Right lung (tissue), 2 donors: ENCODE measurements at regions not wholly inside any gene's neighbourhood (a gene's known extent, or its start where the extent isn't known, plus 50 kb on each side); places are given as distances from the start of the nearest gene placed in this dataset.

ENCODE experiments used
- DNase-seq, 2 donors: peaks; one replicate each; pipeline ENCODE4 v3.0.0-alpha.2; 2013

DNA sequence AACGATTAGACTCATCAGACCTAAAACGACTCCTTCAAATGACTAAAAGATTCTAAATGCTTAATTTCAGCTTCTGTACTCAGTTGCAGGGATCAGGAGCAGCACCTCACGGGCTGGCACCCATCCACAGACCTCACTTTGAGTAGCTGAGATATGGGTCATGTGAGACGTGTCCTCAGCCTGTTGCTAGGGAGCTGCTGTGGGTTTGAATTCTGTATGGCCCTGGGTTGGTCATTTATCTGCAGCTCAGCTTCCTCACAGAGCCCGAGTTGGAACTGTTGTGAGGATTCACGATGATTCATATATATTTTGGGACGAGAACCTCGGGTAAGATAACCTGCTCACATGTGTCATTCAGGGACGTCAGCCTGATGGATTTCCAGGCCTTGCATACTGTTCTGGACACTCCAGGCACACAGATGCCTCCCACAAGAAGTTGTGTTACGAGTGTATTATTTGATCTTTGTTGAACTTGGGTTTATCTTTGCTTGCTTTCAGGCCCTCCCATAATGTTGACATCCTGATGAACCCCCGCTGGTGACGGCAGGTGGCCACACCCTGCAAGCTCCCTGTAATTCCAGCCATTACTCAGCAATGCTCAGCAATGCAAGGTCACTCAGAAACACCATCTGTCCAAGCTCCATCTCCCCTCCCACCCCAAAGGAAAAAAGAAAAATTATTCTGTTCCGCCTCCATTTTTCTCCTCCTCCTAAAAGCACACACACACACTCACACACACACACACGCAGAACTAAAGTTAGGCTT is 137.6 kb downstream of the RBFOX3 start:
- no peak for DNase-seq

DNA sequence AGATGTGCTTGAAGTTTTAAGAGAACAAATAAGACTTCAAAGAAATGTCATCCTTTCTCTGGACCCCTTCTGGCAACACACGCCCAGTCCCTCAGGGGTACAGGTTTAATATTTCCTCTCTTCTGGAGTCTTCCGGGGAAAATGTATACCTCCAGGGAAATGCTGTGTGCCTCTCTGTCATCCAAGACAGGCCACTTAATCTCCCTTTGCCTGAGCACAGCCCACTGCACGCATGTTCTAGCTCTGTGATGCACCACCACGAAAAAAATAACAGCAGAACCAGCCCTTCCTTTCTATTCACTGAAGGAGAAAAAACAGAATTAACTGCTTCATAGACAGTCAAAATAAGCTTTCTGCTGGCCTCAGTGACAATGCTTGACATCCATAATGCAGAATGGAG is 140.1 kb downstream of the RBFOX3 start:
- no peak for DNase-seq

DNA sequence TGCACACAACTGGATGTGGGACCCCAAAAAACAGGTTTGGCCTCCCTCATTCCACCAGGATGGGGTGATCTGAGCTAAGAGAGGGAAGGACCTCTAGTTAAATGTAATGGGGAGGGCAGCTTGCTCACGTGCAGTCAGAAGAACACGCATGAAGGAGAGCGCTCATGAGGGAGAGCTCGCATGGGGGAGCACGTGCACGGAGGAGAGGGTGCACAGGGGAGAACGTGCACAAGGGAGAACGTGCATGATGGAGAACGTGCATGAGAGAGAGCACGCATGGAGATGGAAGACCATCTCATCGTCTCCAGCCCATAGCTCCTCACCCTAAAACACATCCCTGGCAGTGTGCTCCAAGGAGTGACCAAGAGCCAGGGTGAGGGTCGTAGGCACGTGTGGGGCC is 141.2 kb downstream of the RBFOX3 start:
- no peak for DNase-seq

DNA sequence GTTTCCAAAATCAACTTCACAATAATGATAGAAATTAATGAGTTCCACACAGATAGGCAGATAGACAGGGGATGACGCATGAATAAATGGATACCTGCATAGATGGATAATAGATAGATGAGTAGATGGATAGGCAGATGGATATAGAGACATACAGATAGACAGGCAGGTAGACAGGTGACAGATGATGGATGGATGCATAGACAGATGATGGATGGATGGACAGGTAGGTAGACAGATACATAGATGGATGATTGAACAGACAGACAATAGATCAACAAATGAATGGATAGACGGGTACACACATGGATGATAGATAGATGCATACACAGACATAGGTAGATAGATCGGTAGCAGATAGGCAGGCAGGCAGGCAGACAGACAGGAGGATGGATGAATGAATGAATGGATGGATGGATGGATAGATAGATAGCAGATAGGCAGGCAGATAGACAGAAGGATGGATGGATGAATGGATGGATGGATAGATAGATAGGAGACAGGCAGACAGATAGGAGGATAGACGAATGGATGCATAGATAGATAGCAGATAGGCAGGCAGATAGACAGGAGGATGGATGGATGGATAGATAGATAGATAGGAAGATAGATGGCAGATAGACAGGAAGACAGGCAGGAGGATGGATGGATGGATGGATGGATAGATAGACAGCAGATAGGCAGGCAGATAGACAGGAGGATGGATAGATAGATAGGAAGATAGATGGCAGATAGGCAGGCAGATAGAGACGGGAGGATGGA is 142.5 kb downstream of the RBFOX3 start:
- no peak for DNase-seq

DNA sequence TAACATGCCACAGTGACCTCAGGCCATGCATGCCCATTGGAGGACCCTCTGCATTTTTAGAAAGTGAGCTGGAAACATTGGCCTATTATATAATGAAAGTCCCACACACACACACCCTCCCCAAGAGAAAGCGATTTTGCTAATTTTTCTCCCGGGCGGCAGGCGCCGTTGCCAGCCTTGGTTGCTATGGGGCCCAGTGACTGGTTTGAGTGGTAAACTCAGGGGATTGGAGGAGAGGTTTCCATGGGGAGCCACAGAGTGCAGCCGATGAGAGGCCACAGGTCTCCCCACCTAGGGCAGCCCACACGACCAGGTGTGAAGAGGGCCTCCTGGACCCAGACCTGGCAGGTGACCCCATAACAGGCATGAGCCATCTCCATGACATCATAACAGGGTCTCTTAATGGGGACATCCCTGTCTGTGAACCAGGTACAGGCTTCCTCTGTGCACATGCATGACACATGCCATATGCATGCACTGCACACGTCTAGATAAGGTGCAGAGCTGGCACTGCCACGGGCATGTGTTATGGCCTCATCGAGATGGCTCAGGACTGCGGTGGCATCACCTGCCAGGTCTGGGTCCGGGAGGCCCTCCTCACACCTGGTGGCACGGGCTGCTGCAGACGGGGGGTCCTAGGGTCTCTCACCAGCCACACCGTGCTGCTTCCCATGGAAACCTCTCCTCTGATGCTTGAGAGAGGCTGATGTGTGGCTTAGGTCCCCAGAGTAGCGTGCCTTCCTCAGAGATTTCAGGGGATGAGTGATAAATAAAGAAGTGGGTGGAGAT is 144.1 kb downstream of the RBFOX3 start:
- DNase-seq, result no peak

DNA sequence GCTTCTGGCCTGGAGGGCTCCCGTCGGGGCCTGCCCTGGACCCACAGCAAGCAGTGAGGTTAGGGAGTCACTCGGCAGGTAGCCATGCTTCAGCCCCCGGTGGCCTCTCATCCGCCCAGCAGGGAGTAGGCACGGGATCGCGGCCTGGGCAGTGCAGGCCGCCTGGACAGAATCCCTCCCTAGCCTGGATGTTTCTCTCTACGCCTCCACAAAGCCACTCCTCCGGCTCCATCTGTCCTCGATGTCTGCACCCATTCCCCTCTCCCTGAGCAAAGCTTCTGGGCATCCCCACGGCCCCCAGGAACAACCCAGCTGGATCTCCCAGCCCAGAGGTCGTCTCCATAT is 145.2 kb downstream of the RBFOX3 start:
- DNase-seq, result no peak

DNA sequence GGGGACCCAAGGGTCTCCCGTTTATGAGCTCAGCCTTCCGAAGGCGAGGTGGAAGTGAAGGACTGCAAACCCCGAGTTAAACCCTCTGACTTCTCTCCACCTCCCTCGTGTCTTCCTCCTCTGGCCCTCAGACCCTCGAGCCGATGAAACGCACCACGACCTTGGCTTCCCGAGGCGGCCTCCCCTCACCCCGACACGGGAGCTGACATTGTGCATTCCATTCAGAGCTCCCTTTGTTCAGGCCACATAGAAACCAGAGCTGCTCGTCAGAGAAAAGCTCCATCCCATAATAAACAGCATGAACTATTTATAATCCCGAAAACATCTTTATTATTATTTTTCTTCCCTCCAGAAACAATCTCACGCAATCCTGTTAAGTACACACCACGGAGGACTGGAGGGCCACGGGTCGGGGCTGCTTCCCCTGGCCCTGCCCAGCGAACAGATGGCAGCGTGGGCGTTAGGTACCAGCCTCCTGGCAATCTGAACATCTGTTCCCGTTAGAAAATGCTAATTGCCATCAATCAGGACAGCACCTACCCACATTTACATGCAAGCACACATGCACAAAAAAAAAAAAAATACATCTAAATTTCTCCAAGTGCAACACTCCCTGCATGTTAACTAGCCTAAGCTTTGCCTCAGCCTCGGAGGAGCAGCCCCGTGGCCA is 145.7 kb downstream of the RBFOX3 start:
- no peak for DNase-seq

DNA sequence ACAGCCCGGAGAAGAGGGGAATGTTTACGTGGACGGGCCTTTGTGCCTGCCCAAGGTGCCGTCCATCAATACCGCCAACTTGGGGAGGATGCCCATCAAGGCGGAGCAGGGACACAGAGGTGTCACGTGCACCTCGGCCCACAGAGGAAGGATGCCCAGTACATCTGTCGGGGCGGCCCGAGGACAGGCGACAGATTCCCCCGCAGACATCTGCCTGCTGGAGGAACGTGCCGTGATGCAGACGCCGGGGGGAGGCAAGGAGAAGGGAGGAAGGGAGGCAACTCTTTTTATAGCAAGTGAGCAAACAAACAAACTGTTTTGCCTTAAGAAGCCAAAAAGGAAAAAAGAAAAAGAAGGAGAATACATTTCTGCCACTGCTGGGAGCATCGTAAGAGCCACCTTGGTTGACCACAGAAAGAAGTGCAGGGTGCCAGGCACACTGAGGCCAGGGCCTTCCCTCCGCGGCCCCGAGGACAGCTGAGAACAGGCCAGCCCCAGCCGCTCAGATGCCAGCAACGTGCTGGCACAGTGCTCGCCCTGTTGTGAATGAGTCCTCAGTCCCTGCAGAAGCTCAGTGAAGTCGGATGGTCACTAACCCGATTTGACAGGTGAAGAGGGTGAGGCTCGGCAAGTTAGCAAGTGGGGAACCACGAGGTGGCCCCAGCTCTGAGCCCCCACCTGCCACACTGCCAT is 146.4 kb downstream of the RBFOX3 start:
- DNase-seq, result no peak

DNA sequence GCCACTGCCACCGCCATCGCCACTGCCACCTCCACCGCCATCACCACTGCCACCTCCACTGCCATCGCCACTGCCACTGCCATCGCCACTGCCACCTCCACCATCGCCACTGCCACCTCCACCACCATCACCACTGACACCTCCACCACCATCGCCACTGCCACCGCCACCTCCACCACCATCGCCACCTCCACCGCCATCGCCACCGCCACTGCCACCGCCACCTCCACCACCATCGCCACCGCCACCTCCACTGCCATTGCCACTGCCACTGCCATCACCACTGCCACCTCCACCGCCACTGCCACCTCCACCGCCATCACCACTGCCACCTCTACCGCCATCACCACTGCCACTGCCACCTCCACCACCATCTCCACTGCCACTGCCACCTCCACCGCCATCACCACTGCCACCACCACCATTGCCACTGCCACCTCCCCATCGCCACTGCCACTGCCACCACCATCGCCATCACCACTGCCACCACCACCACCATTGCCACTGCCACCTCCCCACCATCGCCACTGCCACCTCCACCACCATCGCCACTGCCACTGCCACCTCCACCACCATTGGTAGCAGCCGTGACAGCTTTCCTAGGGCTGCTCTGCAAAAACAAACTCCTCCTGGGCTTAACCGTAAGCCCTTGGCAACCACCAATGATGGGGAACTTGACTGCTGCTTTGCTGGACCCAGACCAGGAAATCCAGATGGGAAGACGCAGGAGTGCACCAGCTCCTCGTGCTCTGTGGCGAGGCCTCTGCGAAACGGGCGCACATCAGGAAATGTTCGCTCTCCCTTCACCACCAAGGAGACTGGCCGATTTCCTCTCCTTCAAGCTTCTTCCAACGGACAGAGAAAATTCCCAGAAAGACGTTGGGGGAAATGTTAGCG is 147.2 kb downstream of the RBFOX3 start:
- no peak for DNase-seq

DNA sequence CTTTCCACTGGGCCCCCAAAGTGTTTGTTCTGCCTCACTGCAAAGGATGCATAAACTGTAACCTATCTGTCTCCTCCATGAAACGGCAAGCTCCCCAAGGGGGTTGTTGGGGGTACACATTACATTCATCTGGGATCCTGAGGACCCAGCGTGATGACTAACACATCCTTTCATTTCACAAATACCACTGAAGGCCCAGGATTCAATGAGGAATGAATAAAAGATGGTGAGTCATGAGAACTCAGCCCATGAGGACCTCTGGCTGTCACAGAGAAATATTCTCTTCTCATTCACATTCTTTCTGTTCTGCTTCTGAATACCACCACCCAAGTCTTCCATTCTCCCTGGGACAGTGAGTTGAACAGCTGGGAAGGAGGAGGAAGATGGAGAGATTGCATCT is 149.8 kb downstream of the RBFOX3 start:
- no peak for DNase-seq

DNA sequence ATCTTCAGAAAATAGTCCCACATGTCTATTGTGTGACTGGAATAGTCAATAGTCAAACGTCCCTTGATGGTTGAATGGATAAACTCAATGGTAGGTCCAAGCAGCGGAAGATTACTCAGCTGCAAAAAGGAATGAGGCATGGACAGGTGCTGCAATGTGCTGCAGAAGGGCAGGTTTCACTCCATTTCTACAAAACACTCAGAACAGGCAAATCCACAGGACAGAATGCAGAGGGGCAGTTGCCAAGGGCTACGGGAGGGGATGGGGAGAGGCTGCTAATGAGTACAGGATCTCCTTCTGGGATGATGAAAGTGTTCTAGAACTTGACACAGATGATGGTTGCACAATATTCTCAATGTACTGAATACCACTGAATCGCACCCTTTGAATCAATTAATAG is 151.0 kb downstream of the RBFOX3 start:
- no peak for DNase-seq

DNA sequence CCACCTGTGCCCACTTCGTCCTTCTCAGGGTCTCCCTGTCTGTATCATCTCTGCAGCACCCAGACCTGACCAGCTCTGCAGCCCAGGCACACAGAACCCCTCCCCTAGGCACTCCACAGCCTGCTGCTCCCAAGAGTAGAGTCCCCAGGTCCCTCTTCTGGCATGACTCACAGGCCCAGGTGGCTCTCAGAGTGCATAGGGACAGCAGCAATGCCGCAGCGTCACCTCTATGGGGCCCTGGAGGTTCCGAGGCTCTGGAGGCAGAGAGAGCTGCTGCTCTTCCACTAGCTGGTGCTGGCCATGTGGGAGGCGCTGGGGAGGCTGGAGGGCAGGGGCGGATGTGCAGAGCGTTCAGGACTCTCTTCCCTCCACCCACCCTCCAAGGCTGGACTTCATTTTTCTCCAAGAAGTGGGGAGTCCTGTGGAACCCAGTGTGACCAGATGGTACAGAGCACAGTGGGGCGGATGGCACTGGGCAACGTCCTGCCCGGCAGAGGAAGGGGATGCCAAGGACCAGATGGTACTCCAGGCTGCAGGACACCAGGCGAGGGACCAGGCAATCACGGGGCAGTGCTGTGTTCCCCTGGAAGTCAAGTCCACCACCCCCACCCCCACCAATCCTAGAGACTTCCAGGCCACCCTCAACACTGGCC is 151.7 kb downstream of the RBFOX3 start:
- DNase-seq, result no peak

DNA sequence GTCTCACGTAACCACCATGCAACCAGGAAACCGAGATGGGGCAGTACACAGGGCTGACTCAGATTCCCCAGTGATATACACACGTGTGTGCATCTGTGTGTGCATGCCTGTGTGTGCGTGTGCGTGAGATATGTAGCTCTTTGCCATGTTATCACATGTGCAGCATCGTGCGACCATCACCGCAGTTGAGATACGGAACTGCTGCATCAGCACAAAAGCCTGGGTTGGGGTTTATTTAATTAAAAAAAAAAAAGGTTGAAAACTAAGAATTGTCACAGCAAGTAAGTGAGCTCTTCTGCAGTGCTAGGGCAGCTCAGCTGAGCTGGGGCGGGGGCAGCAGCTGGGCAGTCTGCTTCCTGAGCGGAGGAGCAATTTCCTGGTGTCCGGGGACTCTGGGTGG is 152.5 kb downstream of the RBFOX3 start:
- DNase-seq, result no peak

DNA sequence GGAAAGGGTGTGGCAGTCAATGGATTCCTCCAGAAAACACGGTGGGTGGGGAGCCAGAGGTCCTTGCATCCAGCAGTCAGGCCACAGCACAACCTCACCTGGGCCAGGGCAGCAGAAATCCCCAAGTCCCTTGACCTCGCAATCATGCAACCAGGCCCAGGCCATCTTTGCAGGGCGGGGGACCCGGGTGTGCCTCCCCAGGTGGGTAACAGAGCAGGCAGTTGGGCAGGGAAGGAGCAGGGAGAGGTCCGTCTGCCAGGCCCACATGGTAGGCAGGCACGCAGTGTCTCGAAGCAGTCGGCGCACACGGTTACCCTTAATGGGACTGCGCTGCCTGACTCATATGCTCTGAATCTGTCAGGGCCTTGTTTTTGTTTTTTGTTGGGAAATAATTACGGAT is 153.0 kb downstream of the RBFOX3 start:
- DNase-seq, result no peak

DNA sequence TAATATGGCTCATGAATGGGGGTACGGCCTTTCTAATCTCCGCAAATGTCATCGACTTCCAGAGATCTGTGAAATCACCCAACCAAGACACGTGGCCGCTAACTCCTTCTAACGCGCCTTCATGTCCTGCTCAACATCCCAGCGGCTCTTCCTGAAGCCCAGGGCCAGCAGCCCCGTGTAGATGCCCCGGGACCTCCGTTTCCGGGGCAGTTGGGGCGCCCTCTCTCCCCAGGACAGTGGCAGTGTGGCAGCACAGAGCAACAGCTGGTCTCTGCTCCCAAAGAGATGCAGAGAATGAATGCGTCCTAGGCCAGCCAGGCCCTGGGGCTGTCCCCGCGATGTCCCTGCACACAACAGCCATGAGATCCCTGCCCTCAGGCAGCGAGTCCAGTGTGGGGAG is 153.5 kb downstream of the RBFOX3 start:
- DNase-seq, result no peak

DNA sequence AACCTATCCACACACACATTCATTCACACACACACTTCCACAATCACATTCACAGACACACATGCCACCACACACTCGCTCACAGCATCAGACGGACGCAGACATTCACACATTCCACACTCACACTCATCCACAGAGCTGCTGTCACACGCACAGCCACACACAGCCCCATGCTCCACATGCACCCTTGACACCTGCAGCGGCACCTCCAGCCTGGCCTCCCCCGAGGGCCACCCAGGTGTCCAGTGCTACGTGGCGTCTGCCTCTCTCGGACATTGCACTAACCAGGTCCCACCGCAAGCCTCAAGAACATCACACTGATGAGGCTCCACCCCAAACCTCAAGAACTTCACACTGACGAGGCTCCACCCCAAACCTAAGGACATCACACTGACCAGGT is 155.2 kb downstream of the RBFOX3 start:
- no peak for DNase-seq

DNA sequence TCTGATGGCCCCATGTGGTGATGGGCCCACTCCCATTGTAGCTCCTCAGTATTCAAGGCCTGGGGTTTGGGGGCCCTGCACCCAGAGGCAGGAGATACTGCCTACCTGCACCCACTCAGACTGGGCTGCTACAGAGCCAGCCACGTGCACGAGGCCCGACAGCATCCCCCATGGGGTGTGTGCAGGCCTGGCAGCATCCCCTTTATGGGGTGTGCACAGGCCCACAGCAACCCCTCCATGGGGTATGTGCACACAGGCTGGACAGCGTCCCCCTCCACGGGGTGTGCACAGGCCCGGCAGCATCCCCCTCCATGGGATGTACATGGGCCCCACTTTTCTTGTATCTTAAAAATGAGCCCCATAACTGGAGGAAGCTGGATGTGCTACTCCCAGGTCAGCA is 156.0 kb downstream of the RBFOX3 start:
- no peak for DNase-seq

DNA sequence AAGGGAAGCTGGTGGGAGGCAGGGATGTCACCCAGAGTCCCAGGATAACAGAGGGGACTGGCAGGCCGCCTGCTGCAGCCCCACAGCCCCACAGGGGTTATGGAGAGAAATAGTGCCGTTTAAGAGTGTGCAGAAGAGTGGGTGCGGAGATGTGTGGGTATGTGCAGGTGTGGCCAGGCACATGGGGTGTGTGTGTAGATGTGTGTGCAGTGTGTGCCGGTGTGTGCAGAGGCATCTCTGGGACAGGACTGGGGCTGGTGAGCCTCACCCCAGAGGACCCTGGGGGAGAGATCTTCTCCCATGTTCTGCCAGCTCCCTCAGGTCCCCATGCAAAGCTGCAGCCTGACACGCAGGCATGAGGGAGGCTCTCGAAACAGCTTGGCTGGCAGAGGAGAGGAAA is 157.4 kb downstream of the RBFOX3 start:
- no peak for DNase-seq

DNA sequence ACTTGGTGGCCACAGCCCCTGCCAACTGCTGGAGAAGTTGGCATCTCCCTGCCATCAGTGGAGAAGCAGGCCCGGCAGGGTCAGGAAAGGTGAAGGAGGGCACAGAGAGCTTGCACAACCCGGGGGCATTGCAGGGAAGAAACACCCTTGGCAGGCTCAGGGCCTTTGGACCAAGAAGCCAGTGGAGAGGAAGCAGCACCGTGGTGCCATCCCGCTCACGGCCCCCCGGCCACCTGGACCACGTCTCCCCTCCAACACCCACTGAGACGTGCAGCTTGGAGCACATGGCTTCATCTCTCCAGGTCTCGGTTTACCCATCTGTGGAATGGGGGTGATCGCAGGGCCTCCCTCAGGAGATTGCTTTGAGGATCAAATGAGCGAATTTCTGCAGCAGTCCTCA is 158.1 kb downstream of the RBFOX3 start:
- DNase-seq, result no peak

DNA sequence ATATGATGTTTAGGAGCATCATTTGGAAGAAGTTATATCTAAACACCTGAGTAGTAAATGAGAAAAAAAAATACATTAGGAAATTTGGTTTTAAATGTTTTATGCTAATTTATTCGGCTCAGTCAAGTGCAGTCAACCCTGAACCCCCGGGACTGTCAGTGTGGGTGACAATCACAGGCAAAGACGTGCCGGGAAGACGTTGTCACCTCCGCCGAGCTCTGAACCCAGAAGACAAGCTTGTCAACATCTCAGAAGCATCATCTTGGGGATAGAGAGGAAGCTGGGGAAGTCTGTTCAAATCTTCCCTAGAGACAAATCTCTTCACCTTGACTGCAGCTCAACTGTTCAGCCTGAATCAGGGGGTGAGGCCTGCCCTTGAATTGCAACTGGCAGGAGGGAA is 159.7 kb downstream of the RBFOX3 start:
- DNase-seq, result no peak
